GM12892 (cell line): ENCODE measurements at regions not wholly inside any gene's neighbourhood (a gene's known extent, or its start where the extent isn't known, plus 50 kb on each side); places are given as distances from the start of the nearest gene placed in this dataset.

Source experiments
- DNase-seq: peaks from one replicate; pipeline ENCODE4 v3.0.0; 2011; ENCODE audit not compliant: insufficient read length
- FAIRE-seq: peaks from 2 replicates; lab custom pipeline; 2011; peaks lifted over from hg19 to GRCh38; lab: Jason Lieb, UNC
- POLR2A ChIP-seq: IDR thresholded peaks from 2 replicates; pipeline ENCODE4 v1.6.1; 2011; ENCODE audit warnings: low read depth, low read length, control low read depth
- POLR2AphosphoS5 ChIP-seq: IDR thresholded peaks from 2 replicates; pipeline ENCODE4 v1.6.1; 2011; ENCODE audit warnings: low read depth, low read length, control low read depth
- TAF1 ChIP-seq: IDR thresholded peaks from 2 replicates; pipeline ENCODE4 v1.6.1; 2011; ENCODE audit warnings: low read depth, mild to moderate bottlenecking, control low read depth, low read length, borderline replicate concordance

- FAIRE-seq, result no peak
- DNase-seq, result no peak
- no peak for TF ChIP-seq TAF1
- no peak for TF ChIP-seq POLR2A
- TF ChIP-seq POLR2AphosphoS5, result no peak
Observed at GRCh38 chr2:239816576-239817467, 208.3 kb downstream of the NDUFA10 start.

DNA sequence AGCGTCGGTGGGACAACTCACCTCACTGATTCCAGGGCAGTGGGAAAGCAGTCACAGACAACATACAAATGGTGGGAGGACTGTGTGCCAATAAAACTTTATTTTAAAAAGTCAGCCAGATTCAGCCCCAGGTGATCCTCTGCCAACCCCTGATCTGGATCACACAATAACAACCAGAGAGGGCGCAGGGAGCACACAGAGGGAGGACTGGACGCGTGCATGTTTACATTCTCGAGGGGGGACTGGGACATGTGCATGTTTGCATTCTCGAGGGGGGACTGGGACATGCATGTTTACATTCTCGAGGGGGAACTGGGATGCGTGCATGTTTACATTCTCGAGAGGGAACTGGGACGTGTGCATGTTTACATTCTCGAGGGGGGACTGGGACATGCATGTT, 209.5 kb downstream of the NDUFA10 start:
- DNase-seq, result no peak
- TF ChIP-seq POLR2A (no peak), POLR2AphosphoS5 (no peak), TAF1 (no peak)
- no peak for FAIRE-seq

GRCh38 chr2:239814861-239815601, 210.1 kb downstream of the NDUFA10 start:
- FAIRE-seq, result no peak
- TF ChIP-seq POLR2A, result no peak
- TF ChIP-seq TAF1, result no peak
- TF ChIP-seq POLR2AphosphoS5, result no peak
- DNase-seq, result no peak

DNA sequence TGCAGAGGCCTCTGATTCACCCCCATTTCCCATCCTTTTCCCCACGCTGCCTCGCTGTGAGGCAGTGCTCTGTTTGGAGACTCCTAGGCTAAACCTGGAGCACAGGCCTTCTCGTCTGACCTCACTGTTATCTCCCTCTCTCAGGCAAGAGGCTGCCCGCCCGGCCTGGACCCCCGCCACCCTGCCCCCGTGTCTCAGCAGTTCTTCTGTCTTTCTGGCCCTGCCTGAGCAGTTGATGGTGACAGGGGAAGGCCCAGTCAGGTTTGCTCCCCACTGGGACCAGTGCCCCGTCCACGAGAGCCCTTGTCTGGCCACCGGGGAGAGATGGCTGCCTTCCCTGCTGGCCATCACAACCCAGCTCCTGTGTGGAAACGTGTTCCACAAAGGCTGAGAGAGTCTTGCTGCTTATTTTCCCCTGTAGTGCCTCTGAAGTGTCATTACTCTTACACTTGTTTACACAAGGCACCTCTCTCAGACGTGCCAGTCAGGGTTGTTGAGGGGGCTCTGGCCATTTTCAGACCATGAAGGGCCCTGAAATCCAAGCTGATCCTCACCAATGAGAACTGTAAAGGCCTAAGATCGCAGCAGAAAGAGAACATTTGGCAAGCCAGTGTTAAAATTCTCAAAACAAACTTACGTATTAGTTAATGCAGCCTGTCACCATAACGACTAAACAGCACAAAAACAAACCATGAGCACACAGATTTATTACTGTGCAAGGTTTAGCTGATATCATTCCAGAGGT, 210.9 kb downstream of the NDUFA10 start:
- FAIRE-seq (no peak), DNase-seq (no peak)
- TF ChIP-seq POLR2A (no peak), POLR2AphosphoS5 (no peak), TAF1 (no peak)

GRCh38 chr2:239813261-239814115, 211.7 kb downstream of the NDUFA10 start:
- TF ChIP-seq POLR2A, result no peak
- no peak for TF ChIP-seq POLR2AphosphoS5
- TF ChIP-seq TAF1, result no peak
- DNase-seq (no peak), FAIRE-seq (no peak)

DNA sequence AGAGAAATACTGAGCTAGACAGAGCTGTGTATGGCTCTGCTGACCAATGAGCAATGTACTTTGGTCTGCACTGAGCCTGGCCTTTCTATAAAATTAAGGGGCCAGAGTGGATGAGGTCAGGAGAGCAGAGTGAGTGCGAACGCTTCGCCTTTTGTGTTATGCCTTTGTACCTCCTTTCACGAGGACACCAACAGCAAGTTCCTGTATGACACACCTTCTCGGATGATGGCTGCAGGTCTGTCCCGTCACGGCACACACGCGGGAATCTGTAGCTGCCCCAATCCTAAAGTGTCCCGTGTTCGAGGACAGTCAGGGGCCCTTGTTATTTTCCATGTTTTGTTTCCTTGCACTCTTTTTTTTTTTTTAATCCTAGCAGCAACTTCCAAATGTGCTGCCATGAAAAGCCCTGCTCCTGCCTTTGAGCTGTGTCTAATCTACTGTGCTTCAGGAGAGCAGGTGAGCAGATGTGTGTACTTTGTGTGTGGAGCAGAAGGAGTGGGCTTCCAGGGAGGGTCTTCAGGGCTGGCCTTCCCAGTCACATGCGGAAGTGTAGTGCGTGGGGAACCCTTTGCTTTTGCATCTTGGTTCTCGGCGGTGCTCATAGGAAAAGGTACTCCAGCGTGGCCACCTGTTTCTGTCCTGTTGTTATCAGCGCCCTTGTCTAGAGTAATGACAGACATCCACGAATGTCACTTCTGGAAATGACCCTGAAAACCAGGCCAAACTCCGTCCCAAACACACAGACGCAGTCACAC, 213.2 kb downstream of the NDUFA10 start:
- no peak for FAIRE-seq
- no peak for DNase-seq
- TF ChIP-seq TAF1, result no peak
- no peak for TF ChIP-seq POLR2AphosphoS5
- TF ChIP-seq POLR2A, result no peak

DNA sequence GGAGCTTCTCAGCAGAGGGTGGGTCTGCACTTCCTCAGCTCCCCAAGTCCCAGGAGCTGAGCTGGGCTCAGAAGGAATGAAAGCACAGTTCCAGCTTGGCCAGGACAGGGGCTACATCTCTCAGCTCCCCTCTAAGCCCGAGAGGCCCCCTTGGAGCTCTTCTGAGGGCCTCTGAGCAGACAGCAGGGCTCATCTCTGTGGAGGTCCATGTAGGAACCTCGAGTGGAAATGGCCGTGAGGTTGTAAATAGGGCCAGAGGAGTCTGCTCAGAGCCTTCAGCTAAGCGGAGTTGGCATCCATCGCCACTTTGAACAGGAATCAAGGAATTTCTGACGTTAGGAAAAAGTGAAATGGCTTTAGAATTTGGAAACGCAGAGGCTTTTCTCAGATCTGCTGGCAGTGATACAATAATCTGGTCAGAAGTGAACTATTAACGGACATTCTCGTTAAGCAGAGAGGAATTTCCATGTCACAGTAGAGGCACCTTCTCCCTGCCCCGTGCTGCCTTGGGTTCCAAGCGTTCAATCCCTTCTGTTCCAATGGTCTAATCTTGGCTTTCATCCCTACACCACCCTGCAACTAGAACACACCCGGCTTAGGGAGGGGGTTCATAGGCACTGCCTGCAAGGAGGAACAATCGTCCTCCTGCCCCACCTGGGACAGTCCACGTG, 213.9 kb downstream of the NDUFA10 start:
- no peak for FAIRE-seq
- no peak for TF ChIP-seq POLR2AphosphoS5
- TF ChIP-seq POLR2A, result no peak
- no peak for TF ChIP-seq TAF1
- no peak for DNase-seq

- no peak for TF ChIP-seq POLR2A
- no peak for TF ChIP-seq POLR2AphosphoS5
- no peak for TF ChIP-seq TAF1
- FAIRE-seq (no peak), DNase-seq (no peak)
Observed at GRCh38 chr2:239809391-239809790, 215.8 kb downstream of the NDUFA10 start.

GRCh38 chr2:239807568-239807967, 217.6 kb downstream of the NDUFA10 start:
- FAIRE-seq (no peak), DNase-seq (no peak)
- no peak for TF ChIP-seq POLR2A
- no peak for TF ChIP-seq POLR2AphosphoS5
